BE2C (cell line): ENCODE measurements at regions not wholly inside any gene's neighbourhood (a gene's known extent, or its start where the extent isn't known, plus 50 kb on each side); places are given as distances from the start of the nearest gene placed in this dataset.

ENCODE experiments used
- DNase-seq: peaks from one replicate; pipeline ENCODE4 v3.0.0-alpha.2; 2020
- H3K27me3 ChIP-seq: fragments of 250-450 bp; sonication (Bioruptor Pico); 2 replicates; pipeline ENCODE4 v1.5.1; 2020; ENCODE audit warnings: mild to moderate bottlenecking
- H3K36me3 ChIP-seq: fragments of 250-450 bp; sonication (Bioruptor Pico); 2 replicates; pipeline ENCODE4 v1.5.1; 2020; ENCODE audit warnings: mild to moderate bottlenecking
- H3K4me1 ChIP-seq: fragments of 250-450 bp; sonication (Bioruptor Pico); 2 replicates; pipeline ENCODE4 v1.5.1; 2020
- H3K4me3 ChIP-seq: 2 replicates; pipeline ENCODE4 v1.5.1; 2011; ENCODE audit warnings: low read depth, low read length
- H3K9me3 ChIP-seq: fragments of 250-450 bp; sonication (Bioruptor Pico); 2 replicates; pipeline ENCODE4 v1.5.1; 2020
- TF ChIP-seq, protein P1 (sequence below): IDR thresholded peaks from 2 replicates; pipeline ENCODE4 v1.5.1; 2012; ENCODE audit warnings: mild to moderate bottlenecking, low read depth, low read length

- TF ChIP-seq, protein P1, sequence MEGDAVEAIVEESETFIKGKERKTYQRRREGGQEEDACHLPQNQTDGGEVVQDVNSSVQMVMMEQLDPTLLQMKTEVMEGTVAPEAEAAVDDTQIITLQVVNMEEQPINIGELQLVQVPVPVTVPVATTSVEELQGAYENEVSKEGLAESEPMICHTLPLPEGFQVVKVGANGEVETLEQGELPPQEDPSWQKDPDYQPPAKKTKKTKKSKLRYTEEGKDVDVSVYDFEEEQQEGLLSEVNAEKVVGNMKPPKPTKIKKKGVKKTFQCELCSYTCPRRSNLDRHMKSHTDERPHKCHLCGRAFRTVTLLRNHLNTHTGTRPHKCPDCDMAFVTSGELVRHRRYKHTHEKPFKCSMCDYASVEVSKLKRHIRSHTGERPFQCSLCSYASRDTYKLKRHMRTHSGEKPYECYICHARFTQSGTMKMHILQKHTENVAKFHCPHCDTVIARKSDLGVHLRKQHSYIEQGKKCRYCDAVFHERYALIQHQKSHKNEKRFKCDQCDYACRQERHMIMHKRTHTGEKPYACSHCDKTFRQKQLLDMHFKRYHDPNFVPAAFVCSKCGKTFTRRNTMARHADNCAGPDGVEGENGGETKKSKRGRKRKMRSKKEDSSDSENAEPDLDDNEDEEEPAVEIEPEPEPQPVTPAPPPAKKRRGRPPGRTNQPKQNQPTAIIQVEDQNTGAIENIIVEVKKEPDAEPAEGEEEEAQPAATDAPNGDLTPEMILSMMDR = no peak
- Histone ChIP-seq H3K9me3 (no peaks in the 10 kb centered on the region), H3K36me3 (no peaks in the 10 kb centered on the region), H3K4me3 (no peak overlapping the region), H3K27me3 (peaks cover 40% of the 10 kb centered on the region), H3K4me1 (no peaks in the 10 kb centered on the region)
- DNase-seq = no peak
Measured at GRCh38 chr14:34220378-34220706, 241.7 kb downstream of the SPTSSA start.

DNA sequence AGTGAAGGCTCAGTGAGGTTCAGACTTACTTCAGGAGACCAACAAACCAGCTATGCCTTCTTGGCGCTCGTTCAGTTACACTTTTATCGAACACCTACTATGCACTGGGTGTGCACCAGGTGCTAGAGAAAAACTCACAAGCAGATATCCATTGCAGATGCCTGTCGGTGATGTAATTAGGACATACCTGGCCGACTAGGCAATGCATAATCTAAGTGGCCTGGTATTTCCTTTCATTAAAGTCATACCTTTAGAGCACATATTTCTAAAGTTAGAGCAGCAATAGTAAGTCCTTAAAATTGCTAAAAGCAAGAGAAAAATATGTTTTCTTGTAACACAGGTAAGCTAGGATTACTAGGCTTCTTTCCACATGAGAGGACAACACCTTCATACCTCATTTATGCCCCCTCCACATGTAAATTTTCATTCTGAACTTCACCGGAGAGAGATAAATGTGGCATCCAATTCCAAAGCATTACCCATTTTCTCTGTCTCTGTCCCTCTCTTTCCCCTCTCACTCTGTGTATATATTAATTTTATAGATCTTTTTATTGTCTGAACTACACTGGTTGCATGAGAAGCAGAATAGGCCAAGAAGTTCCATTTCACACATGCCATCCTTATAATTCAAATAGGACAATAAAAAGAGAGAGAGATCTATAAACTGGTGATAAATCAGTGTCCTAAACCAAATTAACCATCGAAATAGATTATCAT lies 242.2 kb downstream of the SPTSSA start:
- Histone ChIP-seq H3K27me3 (peaks cover 40% of the 10 kb centered on the region), H3K4me1 (no peaks in the 10 kb centered on the region), H3K36me3 (no peaks in the 10 kb centered on the region), H3K4me3 (no peak overlapping the region), H3K9me3 (no peaks in the 10 kb centered on the region)
- TF ChIP-seq, protein P1 = no peak
- DNase-seq = no peak

DNA sequence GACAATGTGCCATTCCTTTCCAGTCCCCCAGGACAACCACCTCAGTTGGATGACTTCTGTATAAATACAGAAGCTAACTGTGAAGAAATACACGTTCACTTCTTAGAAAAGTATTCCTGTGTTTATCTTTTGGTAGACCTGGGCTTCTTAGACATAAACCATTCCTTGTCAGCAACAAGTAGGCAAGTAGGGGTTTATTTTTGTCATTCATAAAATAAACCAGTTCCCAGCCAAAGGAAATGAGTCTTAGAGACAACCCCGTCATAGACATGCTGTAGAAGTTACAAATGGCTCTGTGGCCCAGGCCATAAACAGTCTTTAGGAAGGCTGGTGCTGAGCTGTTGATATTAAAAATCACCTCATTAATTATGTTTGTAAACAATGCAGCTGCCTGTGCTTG lies 243.2 kb downstream of the SPTSSA start:
- Histone ChIP-seq H3K4me1 (no peaks in the 10 kb centered on the region), H3K36me3 (no peaks in the 10 kb centered on the region), H3K4me3 (no peak overlapping the region), H3K27me3 (peaks cover 33% of the 10 kb centered on the region), H3K9me3 (no peaks in the 10 kb centered on the region)
- DNase-seq = no peak
- TF ChIP-seq, protein P1 = no peak

DNA sequence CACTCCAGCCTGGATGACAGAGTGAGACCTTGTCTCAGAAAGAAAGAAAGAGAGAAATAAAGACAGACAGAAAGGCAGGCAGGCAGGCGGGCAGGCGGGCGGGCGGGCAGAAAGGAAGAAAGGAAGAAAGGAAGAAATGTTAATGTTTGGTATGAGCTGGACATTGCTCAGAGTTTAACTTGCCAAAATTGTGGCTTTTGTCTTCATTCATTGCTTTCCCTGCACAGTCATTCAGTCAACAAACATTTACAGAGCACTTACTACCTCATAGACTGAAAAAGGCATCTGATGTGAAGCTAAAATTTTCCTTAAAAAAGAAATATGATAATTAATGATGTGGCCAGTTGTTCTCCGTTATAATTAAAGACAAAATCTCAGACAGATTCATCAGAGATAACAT lies 247.1 kb downstream of the SPTSSA start:
- H3K4me1 ChIP-seq = no peaks in the 10 kb centered on the region
- H3K27me3 ChIP-seq = peaks cover 8% of the 10 kb centered on the region
- no peaks in the 10 kb centered on the region for H3K9me3 ChIP-seq
- no peak for DNase-seq
- TF ChIP-seq, protein P1 = no peak
- H3K4me3 ChIP-seq = no peak overlapping the region
- H3K36me3 ChIP-seq = no peaks in the 10 kb centered on the region

- DNase-seq = no peak
- TF ChIP-seq, protein P1 = no peak
- Histone ChIP-seq H3K27me3 (peaks cover 13% of the 10 kb centered on the region), H3K4me1 (no peaks in the 10 kb centered on the region), H3K36me3 (no peaks in the 10 kb centered on the region), H3K9me3 (no peaks in the 10 kb centered on the region), H3K4me3 (no peak overlapping the region)
Measured at GRCh38 chr14:34213332-34213731, 248.7 kb downstream of the SPTSSA start.

DNA sequence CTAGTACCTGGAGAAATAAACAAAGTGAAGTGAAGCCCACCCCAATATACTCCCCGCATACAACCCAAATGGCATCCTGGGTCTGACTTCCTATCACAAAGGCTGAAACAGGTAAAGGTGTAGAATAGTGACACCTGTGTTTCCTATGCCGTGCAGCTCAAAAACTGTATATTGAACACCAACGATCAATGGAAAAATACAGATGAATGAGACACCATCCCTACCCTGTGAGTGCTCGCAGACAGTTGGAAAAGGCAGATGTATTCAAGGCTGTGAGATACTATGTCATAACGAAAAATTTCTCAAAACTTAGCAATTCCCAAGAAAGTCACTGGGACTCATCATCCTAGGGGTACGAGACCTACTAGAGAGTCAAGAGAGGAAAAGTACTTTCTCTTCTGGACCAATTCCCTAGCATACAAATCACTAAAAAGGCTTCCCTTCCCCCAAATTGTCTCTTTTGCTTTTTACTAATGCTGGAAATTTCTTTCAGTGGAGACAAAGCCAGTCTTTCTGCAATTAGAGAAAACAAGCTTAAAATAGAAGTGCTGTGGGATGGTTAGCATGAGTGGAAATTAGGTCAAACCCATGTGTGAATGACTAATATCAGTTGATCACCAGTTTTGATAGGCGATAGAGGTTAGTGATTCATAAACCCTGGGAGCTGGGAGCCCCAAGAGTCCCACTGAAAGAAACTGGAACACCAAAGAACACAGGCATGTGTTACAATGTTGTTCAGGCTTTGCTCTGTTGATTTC lies 249.7 kb downstream of the SPTSSA start:
- Histone ChIP-seq H3K4me3 (no peak overlapping the region), H3K9me3 (no peaks in the 10 kb centered on the region), H3K36me3 (no peaks in the 10 kb centered on the region), H3K27me3 (peaks cover 13% of the 10 kb centered on the region), H3K4me1 (no peaks in the 10 kb centered on the region)
- no peak for DNase-seq
- TF ChIP-seq, protein P1 = no peak
